Omental fat pad (tissue), 3 donors: ENCODE measurements at regions not wholly inside any gene's neighbourhood (a gene's known extent, or its start where the extent isn't known, plus 50 kb on each side); places are given as distances from the start of the nearest gene placed in this dataset.

Experiments used
- ATAC-seq: fragments of 150-250 bp; one replicate; pipeline ENCODE4 v1.9.1; 2016; ENCODE audit warnings: mild to moderate bottlenecking, moderate library complexity; ENCODE audit not compliant: low FRiP score
- DNase-seq: peaks from one replicate; pipeline ENCODE4 v3.0.0-alpha.2; 2019; ENCODE audit warnings: low spot score
- CTCF ChIP-seq, 3 donors: fragments of 450-650 bp; IDR thresholded peaks; one replicate each; pipeline ENCODE4 v1.5.1; 2016 to 2017; ENCODE audit warnings: antibody characterized with exemption in 3 of 3, mild to moderate bottlenecking in 3 of 3, moderate library complexity in 2 of 3

GRCh38 chr2:4628998-4629501 lies 925.7 kb downstream of the DCDC2C start:
- no peak for TF ChIP-seq CTCF (IDR thresholded peaks at IDR 0.05)
- no peak for DNase-seq
- no peak for ATAC-seq

- no peak for DNase-seq
- ATAC-seq = no peak
- TF ChIP-seq CTCF (IDR thresholded peaks at IDR 0.05) = no peak
Observed at GRCh38 chr2:4635289-4635688, 931.9 kb downstream of the DCDC2C start.

- DNase-seq (no peak), ATAC-seq (no peak)
- no peak for TF ChIP-seq CTCF (IDR thresholded peaks at IDR 0.05)
Observed at GRCh38 chr2:4653991-4654390, 950.6 kb downstream of the DCDC2C start.

GRCh38 chr2:4656326-4656725 lies 953.0 kb downstream of the DCDC2C start:
- ATAC-seq = no peak
- no peak for TF ChIP-seq CTCF (IDR thresholded peaks at IDR 0.05)
- DNase-seq = no peak

GRCh38 chr2:4662161-4662779 lies 958.9 kb downstream of the DCDC2C start:
- TF ChIP-seq CTCF (IDR thresholded peaks at IDR 0.05) = no peak
- no peak for ATAC-seq
- no peak for DNase-seq

GRCh38 chr2:4668381-4668780 lies 965.0 kb downstream of the DCDC2C start:
- ATAC-seq (no peak), DNase-seq (no peak)
- TF ChIP-seq CTCF (IDR thresholded peaks at IDR 0.05) = no peak

- ATAC-seq (no peak), DNase-seq (no peak)
- no peak for TF ChIP-seq CTCF (IDR thresholded peaks at IDR 0.05)
Observed at GRCh38 chr2:4670331-4670730, 967.0 kb downstream of the DCDC2C start.
